ENCODE measurements at regions not wholly inside any gene's neighbourhood (a gene's known extent, or its start where the extent isn't known, plus 50 kb on each side); places are given as distances from the start of the nearest gene placed in this dataset.

DNA sequence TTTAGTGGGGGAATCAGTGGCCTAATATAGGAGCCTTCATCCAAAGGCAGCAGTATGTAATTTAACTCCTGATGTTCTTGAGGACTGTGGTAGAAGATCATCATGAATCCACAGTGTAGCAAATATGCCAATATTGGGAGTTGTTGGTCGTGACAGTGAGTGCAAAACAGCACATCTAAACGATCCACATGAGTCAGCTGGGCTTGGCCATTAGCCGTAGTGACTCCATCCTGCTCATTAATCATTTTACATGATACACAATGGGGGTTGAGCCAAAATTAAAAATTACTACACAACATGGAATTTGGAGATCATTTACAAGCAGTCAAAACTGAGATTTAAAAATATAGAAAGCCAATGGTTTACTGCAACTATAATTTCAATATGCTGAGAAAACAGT is 653.9 kb upstream of the CAMK1G start:
- DNase-seq (ENCODE audit: low read depth in 1 of 2, low spot score in 1 of 2), result no peak

DNA sequence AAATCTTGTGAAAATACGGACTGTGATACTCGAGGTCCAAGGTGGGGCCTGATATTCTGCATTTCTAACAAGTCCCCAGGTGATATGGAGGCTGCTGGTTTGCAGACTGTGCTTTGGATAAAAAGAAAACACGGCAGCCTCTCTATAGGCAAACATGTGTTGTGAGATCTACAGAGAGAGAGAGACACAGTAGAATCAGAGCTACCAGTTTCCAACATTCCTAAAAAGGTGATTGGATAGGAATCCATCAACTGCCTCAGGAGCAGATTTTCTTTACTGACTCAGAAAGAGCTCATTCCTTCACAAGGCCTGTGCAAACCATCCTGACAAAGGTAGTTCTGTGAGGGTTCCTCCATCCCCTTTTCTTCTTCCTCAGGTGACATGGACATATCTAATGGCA is 651.6 kb upstream of the CAMK1G start:
- DNase-seq (ENCODE audit: low read depth in 1 of 2, low spot score in 1 of 2), result no peak

DNA sequence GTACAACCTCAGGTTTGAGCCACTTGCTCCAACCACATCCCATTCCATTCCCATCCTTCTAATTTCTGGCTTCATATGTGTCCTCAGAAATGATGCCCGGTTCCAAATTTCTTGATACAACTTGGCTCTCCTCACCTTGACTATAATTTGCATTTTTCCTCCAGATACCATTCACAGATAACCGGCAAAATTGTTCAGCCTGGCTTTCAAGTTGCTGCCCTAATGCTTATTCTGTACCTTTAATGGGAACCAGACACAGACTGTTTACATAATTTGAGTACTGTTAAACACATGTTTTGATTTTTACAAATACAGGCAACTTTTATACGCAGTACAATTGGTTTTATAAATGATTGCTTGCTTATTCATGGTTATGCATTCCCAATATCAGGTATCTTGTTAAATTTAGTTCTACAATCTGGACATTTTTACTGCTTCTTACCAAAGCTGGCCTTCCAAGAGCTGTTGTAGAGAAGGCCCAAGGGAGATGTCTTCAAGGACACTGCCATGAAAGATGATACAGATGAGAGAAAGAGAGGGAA is 649.5 kb upstream of the CAMK1G start:
- no peak for DNase-seq (ENCODE audit: low read depth in 1 of 2, low spot score in 1 of 2)

DNA sequence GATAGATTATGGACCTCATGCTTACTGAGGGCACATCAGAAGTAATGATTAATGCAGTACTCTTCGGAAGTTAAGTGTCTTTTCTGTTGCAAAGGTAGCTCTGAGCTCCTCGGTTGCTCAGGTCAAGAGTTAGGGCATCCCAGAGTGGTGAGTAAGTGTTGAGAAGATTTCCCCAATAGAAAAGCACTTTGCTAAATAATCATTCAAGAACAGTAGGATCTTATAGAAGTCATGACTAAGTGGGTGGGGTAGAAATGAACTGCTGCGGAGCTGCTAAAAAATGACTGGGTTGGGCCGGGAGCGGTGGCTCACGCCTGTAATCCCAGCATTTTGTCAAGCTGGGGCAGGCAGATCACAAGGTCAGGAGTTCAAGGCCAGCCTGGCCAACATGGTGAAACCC is 648.6 kb upstream of the CAMK1G start:
- DNase-seq (ENCODE audit: low read depth in 1 of 2, low spot score in 1 of 2), result no peak

DNA sequence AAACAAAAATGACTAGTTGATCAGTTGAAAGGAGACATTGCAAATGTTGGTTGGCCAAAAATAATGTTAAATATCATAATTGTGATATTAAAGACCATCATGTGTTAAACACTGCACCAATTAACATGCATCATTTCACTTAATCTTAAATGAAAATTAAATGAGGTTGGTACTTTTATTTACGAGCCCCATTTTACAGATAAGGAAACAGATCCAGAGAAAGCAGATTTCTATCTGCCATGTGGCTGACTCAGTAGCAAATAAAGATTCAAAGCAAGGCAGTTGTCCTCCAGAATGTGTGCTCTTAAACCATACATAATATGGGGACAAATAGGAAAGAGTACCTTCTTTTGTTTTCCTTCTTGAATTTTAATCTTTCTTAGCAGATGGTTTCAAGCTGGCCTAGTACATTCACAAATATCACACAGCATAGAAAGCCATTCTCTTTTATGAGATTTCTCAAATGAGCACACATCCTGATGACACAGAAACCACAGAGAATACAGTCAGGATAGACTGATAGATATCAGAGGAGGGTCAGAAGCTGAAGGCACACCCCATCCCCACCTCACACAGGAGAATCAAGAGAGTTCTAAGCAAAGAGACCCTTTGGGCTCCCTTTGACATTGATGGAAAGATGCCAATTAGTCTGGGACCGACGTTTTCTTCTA is 647.9 kb upstream of the CAMK1G start:
- no peak for DNase-seq (ENCODE audit: low read depth in 1 of 2, low spot score in 1 of 2)

DNA sequence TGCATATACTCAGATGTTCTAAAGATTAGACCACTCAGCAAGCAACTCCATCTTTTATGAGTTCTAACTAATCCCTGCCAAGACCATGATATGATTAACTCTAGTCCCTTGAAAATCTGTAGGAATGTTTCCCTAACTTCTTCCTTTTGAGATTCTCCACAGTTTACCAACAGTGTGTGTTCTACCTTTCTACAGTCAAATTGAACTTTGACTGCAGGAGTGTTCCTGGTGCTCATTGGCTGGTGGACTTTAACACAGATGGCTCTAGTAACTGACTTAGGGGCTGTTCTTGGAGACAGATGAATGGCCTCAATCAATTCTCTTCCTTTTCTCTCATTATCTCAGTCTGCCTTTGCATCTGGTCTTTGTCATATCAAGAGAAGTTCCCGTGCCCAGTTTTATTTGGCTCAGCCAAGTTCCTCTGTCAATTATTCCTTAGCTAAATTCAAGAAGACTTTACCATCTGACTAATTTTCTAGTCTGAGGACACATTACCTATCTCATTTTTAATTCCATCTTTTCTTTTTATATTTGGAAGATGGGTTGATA is 643.9 kb upstream of the CAMK1G start:
- DNase-seq (ENCODE audit: low read depth in 1 of 2, low spot score in 1 of 2), result no peak

DNA sequence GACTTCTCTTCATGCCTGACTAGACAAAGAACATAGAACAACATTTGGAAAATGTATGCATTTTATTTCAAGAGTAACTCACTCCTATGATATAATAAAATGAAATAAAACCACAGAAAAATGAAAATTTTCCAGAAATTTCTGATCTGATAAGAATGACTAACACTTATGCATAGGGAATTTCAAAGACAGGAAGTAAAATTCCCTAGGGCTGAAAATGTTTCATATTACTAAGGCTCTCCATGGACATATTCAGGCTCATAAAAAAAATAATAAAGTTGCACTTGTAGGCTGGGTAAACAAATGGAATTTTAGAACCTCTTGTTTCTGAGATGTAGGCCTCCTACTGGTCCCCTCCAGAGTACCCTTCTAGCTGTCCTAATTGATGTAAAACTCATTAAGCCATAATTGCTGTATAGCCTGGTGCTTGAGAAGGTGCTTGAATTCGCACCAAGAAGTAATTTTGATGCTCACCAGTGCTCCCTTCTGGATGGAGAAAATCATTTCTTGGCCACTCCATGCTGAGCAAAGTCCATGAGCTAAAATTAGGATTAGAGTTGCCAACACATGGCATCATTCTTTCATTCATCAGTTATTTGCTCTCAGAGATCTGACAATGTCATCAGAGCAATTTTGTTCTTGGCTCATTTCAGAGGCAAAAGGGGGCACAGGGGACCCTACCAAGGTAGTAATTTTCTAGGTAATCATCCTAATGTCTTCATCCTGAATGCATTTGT is 641.0 kb upstream of the CAMK1G start:
- DNase-seq (ENCODE audit: low read depth in 1 of 2, low spot score in 1 of 2), result no peak

DNA sequence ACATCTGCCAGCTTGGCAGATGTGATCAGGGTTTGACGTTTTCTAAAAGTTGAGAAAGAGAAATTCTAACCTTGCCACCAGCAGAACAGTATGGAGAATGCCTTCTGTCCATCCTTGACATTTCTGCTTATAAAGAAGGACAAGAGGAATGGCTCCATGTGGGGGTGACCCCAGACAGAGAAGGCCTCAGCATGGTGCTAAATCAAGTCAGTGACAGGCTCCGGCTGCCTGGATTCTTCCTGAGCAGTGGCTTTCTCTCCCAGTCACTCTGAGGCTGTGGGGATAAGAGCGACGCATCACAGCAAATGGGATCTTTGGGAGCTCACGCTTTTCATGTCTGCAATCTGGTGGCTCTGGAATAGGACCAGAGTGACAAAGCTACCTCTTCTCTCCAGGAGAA is 640.2 kb upstream of the CAMK1G start:
- DNase-seq (ENCODE audit: low read depth in 1 of 2, low spot score in 1 of 2), result no peak

DNA sequence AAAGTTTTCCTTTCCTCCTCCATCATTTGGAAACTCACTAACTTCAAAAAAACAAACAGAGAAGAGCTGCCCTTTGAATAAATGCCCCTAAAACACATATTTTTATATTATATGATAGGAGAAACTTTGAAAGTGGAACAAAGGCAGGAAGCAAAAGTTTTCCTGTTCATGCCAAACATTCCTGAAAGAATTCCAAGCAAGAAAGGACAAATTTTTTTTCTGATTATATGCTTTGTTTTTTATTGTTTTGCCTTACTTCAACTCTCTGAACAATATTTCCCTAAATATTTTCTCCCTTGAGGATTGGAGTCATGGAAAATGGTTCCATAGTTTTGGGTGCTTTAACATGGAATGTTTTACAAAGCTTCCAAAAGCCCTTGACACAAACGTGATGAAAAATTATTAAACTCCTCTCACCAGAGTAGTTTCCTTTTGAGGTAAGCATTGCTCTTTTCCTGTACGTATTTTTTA is 638.5 kb upstream of the CAMK1G start:
- DNase-seq (ENCODE audit: low read depth in 1 of 2, low spot score in 1 of 2), result no peak

DNA sequence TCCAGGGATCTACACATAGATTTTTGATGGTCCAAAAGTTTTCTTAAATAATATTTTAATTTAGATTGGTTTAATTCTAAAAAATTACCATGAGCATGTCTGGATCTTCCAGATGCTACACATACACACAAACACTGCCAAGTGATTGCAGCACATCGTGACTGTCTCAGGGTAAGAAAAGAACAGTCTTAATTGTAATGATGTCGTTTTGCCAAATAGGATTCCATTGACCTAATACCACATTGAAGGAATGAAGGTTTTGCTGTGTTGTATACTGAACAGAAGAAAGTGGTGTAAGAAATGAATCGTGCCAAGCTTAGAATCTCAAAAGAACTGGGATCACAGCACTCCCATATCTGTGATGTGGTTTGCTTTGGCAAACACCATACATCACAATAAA is 633.3 kb upstream of the CAMK1G start:
- no peak for DNase-seq (ENCODE audit: low read depth in 1 of 2, low spot score in 1 of 2)

DNA sequence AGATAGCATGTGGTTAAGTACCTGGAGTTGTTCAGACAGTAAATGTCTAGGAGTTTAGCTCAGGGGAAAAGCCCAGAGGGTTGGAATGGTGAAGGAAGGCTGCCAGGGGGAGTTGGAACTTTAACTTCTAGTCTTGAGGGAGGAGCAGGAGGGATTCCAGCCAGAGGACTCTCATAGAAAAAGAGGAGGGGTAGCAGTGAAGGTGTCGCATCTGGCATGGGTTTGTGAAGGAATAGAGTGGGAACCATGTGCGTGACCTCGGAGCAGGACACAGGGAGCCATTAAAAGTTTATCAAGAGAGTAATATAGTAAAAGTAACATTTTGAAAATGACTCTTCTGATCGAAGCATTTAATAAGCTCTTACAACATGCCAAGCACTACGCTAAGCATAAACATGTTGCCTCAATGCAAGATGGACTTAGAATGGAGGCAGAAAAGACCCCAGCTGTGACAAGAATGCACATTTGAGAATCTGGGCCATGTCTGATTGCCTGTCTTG is 632.4 kb upstream of the CAMK1G start:
- DNase-seq (ENCODE audit: low read depth in 1 of 2, low spot score in 1 of 2), result no peak

DNA sequence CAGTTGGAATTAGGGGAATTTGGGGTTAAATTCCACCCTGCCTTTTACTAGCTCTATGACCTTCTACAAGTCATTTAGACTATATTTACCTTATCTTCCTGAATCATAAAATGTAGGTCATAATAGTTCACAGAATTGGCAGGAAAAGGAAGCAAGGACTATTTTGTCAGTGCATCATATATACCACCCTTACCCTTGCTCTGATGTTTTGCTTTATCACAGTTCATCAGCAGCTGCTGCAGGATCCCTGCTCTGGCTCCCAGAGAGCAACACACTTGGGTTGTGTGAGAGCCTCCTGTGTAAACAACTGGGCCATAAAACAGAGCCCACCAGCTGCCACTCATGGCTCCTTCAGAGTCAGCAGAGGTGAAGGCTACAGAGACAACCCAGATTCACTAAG is 631.6 kb upstream of the CAMK1G start:
- DNase-seq (ENCODE audit: low read depth in 1 of 2, low spot score in 1 of 2), result no peak

DNA sequence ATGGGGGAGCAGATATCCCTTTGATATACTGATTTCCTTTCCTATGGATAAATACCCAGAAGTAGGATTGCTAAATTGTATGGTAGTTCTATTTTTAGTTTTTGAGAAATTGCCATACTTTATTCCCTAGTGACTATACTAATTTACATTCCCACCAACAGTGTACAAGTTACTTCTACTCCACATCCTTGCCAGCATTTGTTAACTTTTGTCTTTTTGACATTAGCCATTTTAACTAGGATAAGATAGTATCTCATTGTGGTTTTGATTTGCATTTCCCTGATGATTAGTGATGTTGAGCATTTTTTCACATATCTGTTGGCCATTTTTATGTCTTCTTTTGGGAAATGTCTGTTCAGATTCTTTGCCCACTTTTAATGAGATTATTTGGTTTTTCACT is 620.6 kb upstream of the CAMK1G start:
- DNase-seq (ENCODE audit: low read depth in 1 of 2, low spot score in 1 of 2), result no peak

DNA sequence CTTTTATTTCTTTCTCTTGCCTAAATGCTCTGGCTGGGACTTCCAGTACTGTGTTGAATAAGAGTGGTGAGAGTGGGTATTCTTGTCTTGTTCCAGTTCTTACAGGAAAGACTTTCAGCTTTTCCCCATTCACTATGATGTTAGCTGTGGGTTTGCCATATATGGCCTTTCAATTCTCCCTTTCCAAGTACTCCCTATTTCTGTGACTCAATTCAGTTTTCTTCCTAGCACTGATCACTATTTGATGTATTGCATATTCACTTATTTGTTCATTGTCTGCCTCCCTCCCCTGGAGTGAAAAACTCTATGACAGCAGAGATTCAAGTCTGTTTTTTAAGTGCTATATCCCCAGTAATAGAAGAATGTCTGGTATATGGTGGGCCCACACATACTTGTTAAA is 618.2 kb upstream of the CAMK1G start:
- DNase-seq (ENCODE audit: low read depth in 1 of 2, low spot score in 1 of 2), result no peak

DNA sequence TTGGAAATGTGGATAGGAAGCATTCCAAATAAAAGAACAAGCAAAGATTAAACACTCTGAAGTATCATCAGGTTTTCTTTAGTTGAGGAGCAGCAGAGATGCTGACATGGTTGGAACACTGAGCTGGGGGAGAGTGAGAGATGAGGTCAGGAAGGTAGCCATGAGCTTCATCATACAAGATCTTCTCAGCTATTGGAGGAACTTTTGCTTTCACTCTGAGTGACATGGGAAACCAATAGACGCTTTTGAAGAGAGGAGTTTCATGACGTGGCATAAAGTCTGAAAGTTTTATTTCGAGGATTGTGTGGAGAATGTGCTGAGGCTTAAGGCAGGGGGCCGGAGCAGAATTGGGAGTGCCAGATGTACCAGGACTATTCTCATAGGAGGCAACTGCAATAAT is 616.2 kb upstream of the CAMK1G start:
- no peak for DNase-seq (ENCODE audit: low read depth in 1 of 2, low spot score in 1 of 2)

DNA sequence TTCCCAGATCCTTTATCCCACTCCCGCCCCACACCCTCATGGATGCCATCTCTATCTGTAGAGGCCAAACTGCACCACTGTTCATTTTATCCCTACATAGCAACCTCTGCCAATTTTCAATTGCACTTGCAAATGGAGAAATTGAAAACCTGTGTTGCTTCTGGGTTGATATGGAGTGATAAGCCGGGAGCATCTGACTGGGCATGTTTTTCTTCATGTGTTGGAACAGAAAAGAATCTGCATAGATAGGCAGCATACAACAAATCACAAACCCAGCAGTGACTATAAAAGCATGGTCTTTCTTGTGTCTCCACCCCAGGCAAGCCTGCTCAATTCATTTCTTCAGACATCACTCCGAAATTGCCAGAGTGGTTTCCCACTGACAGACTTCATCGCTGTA is 608.8 kb upstream of the CAMK1G start:
- no peak for DNase-seq (ENCODE audit: low read depth in 1 of 2, low spot score in 1 of 2)

DNA sequence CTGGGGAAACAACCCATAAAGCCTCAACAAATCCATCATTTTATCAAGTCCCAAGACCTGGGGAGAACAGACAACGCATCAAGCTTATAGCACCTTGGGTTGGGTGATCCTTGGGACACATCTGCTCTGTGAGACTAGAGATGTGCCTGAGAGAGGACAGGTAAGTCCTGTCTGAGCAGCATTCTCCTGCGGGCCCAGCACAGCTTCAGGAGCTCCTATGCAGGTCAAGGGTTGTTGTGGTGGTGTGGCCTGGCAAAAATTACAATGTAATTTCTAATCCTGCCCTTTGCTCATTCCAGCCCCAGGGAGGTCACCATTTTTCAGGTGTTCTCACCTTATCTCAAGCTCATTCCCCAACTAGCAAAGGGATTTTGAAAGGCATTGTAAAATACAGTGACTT is 608.1 kb upstream of the CAMK1G start:
- no peak for DNase-seq (ENCODE audit: low read depth in 1 of 2, low spot score in 1 of 2)

DNA sequence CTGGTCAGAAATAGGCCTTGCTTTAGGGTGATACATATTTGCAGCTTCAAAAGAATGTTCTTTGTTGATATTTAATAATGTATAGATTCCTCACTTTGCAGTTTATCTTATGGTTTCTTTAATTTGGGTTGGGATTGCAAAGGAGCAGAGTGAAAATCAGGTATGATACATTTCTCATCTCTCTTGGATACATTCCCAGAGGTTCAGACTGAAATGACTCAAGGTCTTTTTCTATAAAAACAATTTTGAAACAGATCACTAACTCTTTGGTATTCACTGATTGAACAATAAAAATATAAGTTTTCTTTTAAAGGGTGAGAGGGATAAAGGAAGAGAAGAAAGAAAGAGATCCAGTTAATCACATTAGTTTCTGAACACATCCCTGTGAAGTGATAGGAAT is 606.5 kb upstream of the CAMK1G start:
- no peak for DNase-seq (ENCODE audit: low read depth in 1 of 2, low spot score in 1 of 2)

DNA sequence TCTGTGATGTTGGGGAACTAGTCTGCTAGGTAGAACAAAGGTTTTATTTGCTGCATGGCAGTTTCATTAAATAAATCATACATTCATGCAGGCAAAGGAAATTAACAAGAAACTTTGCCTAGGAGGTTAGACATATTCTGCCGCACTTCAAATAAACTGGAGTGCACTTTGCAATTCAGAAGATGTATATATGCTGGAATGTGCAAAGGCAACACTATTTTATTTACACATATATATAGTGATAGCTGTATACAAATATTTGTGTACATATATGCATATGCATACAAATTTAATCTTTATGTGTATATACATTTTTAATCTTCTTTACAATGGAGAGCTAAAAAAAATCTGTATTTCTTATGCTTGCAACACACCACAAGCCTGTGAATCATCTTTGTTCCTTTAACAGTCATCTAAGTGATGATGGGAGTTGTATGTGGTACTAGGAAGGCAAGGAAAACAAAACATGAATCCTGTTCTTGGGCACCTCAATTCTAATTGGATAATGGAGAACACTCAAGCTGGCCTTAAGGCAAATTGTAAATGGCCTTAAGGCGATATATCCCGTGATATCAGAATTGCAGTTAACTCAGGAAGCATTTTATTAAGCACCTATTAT is 605.8 kb upstream of the CAMK1G start:
- DNase-seq (ENCODE audit: low read depth in 1 of 2, low spot score in 1 of 2), result no peak

DNA sequence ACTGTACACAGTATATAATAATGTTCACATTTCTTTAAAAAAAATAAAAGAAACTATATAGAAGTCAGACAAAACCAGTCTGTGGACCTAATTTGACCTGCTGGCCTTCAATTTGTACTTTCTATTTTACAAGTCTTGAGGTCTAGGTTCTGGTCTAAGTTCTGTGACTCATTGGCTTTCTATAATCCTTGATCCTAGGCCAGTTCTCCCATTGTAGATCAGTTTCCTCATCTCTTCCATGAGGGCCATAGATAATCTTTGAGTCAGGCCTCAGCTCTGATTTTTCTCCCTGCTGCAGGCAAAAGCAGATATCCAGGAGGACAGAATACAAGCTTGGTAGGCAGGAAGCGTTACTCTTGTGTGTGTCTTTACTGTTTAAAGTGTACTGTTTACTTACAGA is 603.7 kb upstream of the CAMK1G start:
- no peak for DNase-seq (ENCODE audit: low read depth in 1 of 2, low spot score in 1 of 2)

DNA sequence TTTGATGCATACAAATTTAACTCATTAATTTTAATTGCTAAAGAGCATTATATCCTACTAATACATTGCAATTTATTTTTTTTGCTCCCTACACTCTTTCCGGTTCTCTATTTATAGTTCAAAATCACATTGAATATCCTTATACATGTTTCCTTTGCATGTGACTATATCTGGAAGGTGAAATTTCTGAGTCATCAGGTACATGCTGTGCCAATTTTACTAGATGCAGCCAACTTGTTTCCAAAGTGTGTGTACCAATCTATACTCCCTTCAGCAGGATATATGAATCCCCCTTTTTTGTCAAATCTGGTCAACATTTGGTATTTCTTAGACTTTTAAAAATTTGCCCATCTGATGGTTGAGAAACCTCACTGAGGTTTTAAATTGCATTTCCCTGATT is 602.9 kb upstream of the CAMK1G start:
- DNase-seq (ENCODE audit: low read depth in 1 of 2, low spot score in 1 of 2), result no peak

DNA sequence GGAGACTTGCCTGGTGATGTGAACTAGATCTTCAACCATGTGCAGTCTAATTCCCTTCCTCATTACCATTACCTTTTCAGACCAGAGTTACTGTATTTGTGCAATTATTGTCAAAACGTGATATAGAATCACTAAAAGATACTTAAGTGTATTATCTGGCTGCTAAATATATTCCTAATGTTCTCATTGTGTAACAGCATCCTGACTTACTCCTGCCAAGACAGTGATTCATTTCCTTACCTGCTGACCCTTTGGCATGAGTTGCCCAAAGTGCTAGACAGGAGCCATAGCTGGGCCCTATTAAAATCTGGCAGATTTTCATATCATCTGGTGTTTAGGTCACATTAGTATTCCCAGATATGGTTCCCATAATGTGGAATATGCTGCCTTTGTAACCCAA is 598.3 kb upstream of the CAMK1G start:
- no peak for DNase-seq (ENCODE audit: low read depth in 1 of 2, low spot score in 1 of 2)

All from stimulated activated CD4-positive, alpha-beta T cell treated with anti-CD3 and anti-CD28 coated beads, Interleukin-15, amount 100 ng/mL, for 1 hour (primary cell).